ENCODE measurements at regions not wholly inside any gene's neighbourhood (a gene's known extent, or its start where the extent isn't known, plus 50 kb on each side); places are given as distances from the start of the nearest gene placed in this dataset.
"Not testable (repeated sequence)": the region's sequence is repeated elsewhere in the genome, so short reads cannot be mapped to it uniquely, and the experiment has no call there.

DNA sequence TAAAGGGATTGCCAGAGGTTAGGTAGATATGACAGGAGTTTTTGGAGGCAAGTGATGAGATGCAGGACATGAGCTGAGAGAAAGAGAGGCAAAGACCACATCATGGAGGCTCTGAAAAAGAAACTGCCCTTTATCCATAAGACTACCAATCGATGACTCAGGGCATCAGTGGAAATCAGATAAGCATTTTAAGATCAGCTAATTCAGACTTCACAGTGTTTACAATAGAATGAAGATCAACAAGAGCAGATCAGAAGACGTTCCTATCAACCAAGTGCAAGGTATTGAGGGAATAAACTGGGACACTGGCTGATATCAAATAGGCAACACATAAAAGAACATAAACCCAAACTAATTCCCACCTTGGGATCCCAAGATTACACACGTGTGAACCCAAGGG, 227.2 kb downstream of the SLCO4C1 start:
- no peak overlapping the region for H3K27ac ChIP-seq
- TF ChIP-seq, protein P1, sequence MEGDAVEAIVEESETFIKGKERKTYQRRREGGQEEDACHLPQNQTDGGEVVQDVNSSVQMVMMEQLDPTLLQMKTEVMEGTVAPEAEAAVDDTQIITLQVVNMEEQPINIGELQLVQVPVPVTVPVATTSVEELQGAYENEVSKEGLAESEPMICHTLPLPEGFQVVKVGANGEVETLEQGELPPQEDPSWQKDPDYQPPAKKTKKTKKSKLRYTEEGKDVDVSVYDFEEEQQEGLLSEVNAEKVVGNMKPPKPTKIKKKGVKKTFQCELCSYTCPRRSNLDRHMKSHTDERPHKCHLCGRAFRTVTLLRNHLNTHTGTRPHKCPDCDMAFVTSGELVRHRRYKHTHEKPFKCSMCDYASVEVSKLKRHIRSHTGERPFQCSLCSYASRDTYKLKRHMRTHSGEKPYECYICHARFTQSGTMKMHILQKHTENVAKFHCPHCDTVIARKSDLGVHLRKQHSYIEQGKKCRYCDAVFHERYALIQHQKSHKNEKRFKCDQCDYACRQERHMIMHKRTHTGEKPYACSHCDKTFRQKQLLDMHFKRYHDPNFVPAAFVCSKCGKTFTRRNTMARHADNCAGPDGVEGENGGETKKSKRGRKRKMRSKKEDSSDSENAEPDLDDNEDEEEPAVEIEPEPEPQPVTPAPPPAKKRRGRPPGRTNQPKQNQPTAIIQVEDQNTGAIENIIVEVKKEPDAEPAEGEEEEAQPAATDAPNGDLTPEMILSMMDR (IDR thresholded peaks at IDR 0.05), result no peak
- no peak for TF ChIP-seq POLR2A (IDR thresholded peaks at IDR 0.05)
- no peak for DNase-seq
- intact Hi-C loops (cut with DNase I; ENCODE audit: low total_unique reads), result no loop called here
- no peak overlapping the region for H3K4me3 ChIP-seq
- no peaks in the 10 kb centered on the region for H3K4me1 ChIP-seq
- no peaks in the 10 kb centered on the region for H3K36me3 ChIP-seq (ENCODE audit: low read depth, missing control alignments)
- no peaks in the 10 kb centered on the region for H3K27me3 ChIP-seq
- 69 to 78% methylated on average over 3 of the region's 3 CpGs for WGBS, 2 donors
- H3K9me3 ChIP-seq, result no peaks in the 10 kb centered on the region

DNA sequence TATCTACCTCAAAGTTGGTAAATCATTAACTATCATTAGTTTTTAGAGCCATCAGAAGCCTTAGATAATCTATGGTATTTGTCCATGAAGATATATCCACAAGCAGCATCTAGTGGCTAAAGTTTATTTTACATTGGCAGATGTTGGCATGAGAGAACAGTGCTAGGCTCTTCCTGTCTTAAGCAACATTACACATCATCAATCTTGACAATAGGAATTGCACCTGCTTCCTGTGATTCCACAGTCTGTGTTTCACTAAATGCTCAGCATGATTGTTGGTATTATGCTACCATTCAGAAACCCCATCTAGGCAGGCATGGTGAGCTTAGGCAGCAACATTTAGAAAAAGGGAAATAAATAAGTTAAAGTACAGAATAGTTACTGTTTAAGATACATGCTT, 246.6 kb downstream of the SLCO4C1 start:
- Histone ChIP-seq H3K36me3 (ENCODE audit: low read depth, missing control alignments) (no peaks in the 10 kb centered on the region), H3K4me1 (no peaks in the 10 kb centered on the region), H3K9me3 (no peaks in the 10 kb centered on the region), H3K27ac (no peak overlapping the region), H3K4me3 (no peak overlapping the region), H3K27me3 (no peaks in the 10 kb centered on the region)
- intact Hi-C loops (cut with DNase I; ENCODE audit: low total_unique reads), result no loop called here
- DNase-seq, result no peak
- TF ChIP-seq POLR2A (IDR thresholded peaks at IDR 0.05), result no peak
- TF ChIP-seq, protein P1 (IDR thresholded peaks at IDR 0.05), result no peak

DNA sequence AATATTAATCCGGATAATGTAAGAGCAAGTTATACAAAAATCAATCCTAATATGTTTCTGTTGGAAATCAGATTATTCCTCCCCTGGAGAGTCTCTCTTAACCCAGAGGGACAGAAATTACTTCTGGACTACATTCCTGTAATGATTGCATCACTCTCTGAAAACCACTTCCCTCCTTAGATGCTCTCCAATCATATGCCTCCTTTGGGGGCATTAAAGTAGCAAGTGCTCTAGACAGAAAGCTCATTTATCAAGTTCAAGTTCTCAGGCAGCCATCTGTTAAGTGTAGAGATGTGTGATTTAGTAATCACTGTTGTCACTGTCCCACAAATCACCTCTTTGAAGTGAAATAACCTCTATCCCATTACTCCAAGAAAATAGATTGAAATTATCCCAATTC, 247.1 kb downstream of the SLCO4C1 start:
- DNase-seq, result no peak
- WGBS, 2 donors, result 86 to 89% methylated on average over 1 of the region's 1 CpG
- Histone ChIP-seq H3K36me3 (ENCODE audit: low read depth, missing control alignments) (no peaks in the 10 kb centered on the region), H3K4me1 (no peaks in the 10 kb centered on the region), H3K9me3 (no peaks in the 10 kb centered on the region), H3K4me3 (no peak overlapping the region), H3K27ac (no peak overlapping the region), H3K27me3 (no peaks in the 10 kb centered on the region)
- intact Hi-C loops (cut with DNase I; ENCODE audit: low total_unique reads), result no loop called here
- TF ChIP-seq, protein P1 (IDR thresholded peaks at IDR 0.05), result no peak
- TF ChIP-seq POLR2A (IDR thresholded peaks at IDR 0.05), result no peak

DNA sequence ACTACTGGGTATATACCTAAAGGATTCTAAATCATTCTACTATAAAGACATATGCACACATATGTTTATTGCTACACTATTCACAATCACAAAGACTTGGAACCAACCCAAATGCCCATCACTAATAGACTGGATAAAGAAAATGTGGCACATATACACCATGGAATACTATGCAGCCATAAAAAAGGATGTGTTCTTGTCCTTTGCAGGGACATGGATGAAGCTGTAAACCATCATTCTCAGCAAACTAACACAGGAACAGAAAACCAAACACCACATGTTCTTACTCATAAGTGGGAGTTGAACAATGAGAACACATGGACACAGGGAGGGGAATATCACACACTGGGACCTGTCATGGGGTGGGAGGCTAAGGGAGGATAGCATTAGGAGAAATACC, 249.0 kb downstream of the SLCO4C1 start:
- H3K4me3 ChIP-seq; H3K27ac ChIP-seq; intact Hi-C loops (cut with DNase I; ENCODE audit: low total_unique reads); H3K4me1 ChIP-seq; DNase-seq; H3K9me3 ChIP-seq; H3K36me3 ChIP-seq (ENCODE audit: low read depth, missing control alignments); H3K27me3 ChIP-seq: not testable (repeated sequence)

DNA sequence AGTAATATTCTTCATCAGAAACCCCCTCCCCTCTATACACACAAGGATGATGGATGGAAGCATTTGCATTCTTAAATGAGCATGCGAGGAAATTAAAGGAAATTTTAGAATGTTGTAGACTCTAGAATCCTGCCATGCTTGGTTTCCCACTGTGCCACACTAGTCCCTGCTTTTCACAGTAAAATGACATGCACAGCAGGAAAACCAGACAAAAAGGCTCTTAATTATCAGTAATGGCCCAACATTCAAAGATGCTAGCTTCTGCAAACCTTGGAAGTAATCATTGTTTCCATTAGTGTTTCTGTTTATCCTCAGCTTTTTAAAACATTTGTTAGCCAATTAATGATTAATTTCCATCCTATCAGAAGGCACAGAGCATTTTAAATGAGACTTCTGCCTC, 255.8 kb downstream of the SLCO4C1 start:
- H3K9me3 ChIP-seq, result no peaks in the 10 kb centered on the region
- no peaks in the 10 kb centered on the region for H3K27me3 ChIP-seq
- no peaks in the 10 kb centered on the region for H3K4me1 ChIP-seq
- no peak overlapping the region for H3K4me3 ChIP-seq
- WGBS, 2 donors, result 88 to 89% methylated on average over 1 of the region's 1 CpG
- no peak overlapping the region for H3K27ac ChIP-seq
- intact Hi-C loops (cut with DNase I; ENCODE audit: low total_unique reads), result no loop called here
- TF ChIP-seq, protein P1 (IDR thresholded peaks at IDR 0.05), result no peak
- no peak for TF ChIP-seq POLR2A (IDR thresholded peaks at IDR 0.05)
- DNase-seq, result no peak
- no peaks in the 10 kb centered on the region for H3K36me3 ChIP-seq (ENCODE audit: low read depth, missing control alignments)

Measured in testis (tissue), 2 donors.